GM12891 (cell line): ENCODE measurements at regions not wholly inside any gene's neighbourhood (a gene's known extent, or its start where the extent isn't known, plus 50 kb on each side); places are given as distances from the start of the nearest gene placed in this dataset.

Experiments
- DNase-seq: peaks from one replicate; pipeline ENCODE4 v3.0.0; 2011; ENCODE audit warnings: low spot score; ENCODE audit not compliant: insufficient read length
- FAIRE-seq: peaks from 2 replicates; lab custom pipeline; 2011; peaks lifted over from hg19 to GRCh38; lab: Jason Lieb, UNC
- PAX5 ChIP-seq: IDR thresholded peaks from 2 replicates; pipeline ENCODE4 v1.6.1; 2011; ENCODE audit warnings: low read length, moderate library complexity, mild to moderate bottlenecking; ENCODE audit not compliant: insufficient read depth, severe bottlenecking
- POLR2A ChIP-seq: IDR thresholded peaks from 2 replicates; pipeline ENCODE4 v1.6.1; 2011; ENCODE audit warnings: low read depth, low read length, control low read depth
- POLR2AphosphoS5 ChIP-seq: IDR thresholded peaks from 2 replicates; pipeline ENCODE4 v1.6.1; 2011; ENCODE audit warnings: low read depth, low read length, control low read depth
- POU2F2 ChIP-seq: IDR thresholded peaks from 2 replicates; pipeline ENCODE4 v1.6.1; 2011; ENCODE audit warnings: low read depth, mild to moderate bottlenecking, control low read depth, low read length, moderate library complexity
- SPI1 ChIP-seq: IDR thresholded peaks from 2 replicates; pipeline ENCODE4 v1.6.1; 2011; ENCODE audit warnings: low read depth, low read length, control low read depth
- TAF1 ChIP-seq: IDR thresholded peaks from 2 replicates; pipeline ENCODE4 v1.6.1; 2011; ENCODE audit warnings: low read depth, low read length, control low read depth

GRCh38 chr6:21891080-21891479 lies 297.5 kb downstream of the SOX4 start:
- FAIRE-seq (no peak), DNase-seq (no peak)
- TF ChIP-seq PAX5 (no peak), TAF1 (no peak), SPI1 (no peak)

- DNase-seq (no peak), FAIRE-seq (no peak)
- no peak for TF ChIP-seq POLR2AphosphoS5
Observed at GRCh38 chr6:21893793-21894192, 300.2 kb downstream of the SOX4 start.

DNA sequence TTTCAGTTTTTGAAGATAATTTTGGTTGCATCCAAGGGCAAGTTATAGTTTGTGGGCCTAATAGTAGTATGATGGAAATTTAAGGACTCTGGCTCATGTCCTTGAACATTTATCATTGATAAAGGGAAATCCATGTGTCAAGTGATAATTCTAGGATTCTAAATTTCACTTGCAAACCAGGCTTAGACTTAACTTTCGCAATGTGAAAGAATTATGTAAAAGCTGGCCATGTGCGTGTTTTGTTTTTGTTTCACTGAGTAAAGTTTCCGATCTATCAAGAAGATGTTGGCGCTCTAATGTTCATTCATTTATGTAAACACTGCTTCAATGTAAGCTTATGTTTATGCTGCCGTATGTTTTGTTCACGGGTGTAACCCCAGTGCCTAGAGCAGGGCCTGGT lies 302.0 kb downstream of the SOX4 start:
- FAIRE-seq: no peak
- no peak for TF ChIP-seq PAX5
- no peak for TF ChIP-seq TAF1
- no peak for TF ChIP-seq POLR2AphosphoS5
- no peak for TF ChIP-seq SPI1
- no peak for TF ChIP-seq POU2F2
- no peak for TF ChIP-seq POLR2A
- no peak for DNase-seq

GRCh38 chr6:21898107-21898796 lies 304.7 kb downstream of the SOX4 start:
- TF ChIP-seq SPI1: no peak
- DNase-seq (no peak), FAIRE-seq (no peak)

DNA sequence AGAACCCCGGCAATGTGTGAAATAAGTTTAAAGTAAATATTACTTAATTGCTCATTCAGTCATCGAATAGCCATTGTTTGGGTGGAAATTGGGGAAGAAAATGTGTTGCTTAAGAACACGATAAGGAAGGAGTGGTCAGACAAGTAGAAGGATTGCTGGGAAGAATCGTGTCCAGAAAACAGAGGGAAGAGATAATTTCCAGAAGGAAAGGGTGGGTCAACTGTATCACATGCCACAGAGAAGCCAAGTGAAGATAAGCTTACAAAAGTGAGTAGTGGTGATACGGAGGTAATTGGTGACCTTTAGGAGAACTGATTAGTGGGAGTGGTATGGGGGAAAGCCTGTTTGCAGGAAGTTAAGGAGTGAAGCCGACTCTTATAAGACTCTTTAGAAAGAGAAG lies 306.2 kb downstream of the SOX4 start:
- DNase-seq: no peak
- TF ChIP-seq PAX5 (no peak), TAF1 (no peak)
- no peak for FAIRE-seq

DNA sequence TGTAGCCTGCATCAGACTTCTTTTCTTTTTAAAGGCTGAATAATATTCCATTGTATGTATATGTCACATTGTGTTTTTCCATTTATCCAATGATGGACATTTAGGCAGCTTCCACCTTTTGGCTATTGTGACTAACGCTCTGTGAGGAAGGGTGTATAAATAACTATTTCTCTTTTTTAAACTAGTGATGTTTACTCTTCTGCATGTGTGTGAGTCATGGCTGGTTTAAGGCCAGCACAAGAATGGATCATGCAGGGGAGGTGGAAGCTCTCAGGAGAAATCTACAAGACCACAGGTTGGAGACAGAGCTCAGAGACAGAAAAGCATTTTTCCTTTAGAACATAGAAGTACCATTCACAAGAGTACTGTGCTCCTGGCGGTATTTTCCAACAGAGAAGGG lies 307.2 kb downstream of the SOX4 start:
- no peak for TF ChIP-seq POLR2AphosphoS5
- TF ChIP-seq POLR2A: no peak
- no peak for TF ChIP-seq POU2F2
- no peak for TF ChIP-seq TAF1
- TF ChIP-seq PAX5: no peak
- TF ChIP-seq SPI1: no peak
- DNase-seq (no peak), FAIRE-seq (no peak)

GRCh38 chr6:21902628-21903169 lies 309.1 kb downstream of the SOX4 start:
- DNase-seq (no peak), FAIRE-seq (no peak)
- TF ChIP-seq POLR2A (no peak), SPI1 (no peak), POLR2AphosphoS5 (no peak), PAX5 (no peak), TAF1 (no peak), POU2F2 (no peak)

GRCh38 chr6:21905531-21905930 lies 312.0 kb downstream of the SOX4 start:
- DNase-seq (no peak), FAIRE-seq (no peak)
- TF ChIP-seq POLR2AphosphoS5 (no peak), POLR2A (no peak), TAF1 (no peak)

- DNase-seq (no peak), FAIRE-seq (no peak)
- TF ChIP-seq POLR2AphosphoS5 (no peak), PAX5 (no peak), SPI1 (no peak), TAF1 (no peak), POLR2A (no peak), POU2F2 (no peak)
Observed at GRCh38 chr6:21906826-21907225, 313.3 kb downstream of the SOX4 start.

DNA sequence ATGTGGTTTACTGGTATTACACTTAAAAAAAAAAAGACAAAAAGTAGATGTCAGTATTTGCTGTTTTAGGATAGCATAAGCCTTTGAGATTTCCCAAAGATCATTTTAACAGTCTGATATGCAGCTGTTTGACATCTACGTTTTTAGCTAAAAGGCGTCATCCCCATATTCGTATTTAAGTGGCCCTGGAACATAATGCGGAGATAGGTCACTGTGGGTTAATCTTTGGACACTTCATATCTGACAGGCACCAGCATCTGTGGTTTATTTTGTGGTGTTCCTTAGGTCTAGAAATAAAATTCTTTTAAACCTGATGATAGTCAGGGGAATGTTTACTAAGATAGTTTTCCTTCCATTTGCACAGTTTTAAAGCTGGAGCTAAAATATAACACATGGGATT lies 313.7 kb downstream of the SOX4 start:
- TF ChIP-seq POLR2AphosphoS5 (no peak), SPI1 (no peak), POU2F2 (no peak)
- no peak for FAIRE-seq
- DNase-seq: no peak
